ENCODE measurements at regions not wholly inside any gene's neighbourhood (a gene's known extent, or its start where the extent isn't known, plus 50 kb on each side); places are given as distances from the start of the nearest gene placed in this dataset.
A peak's percentile ranks its signal among the peaks of the same experiment; 100 is the strongest.
"Not testable (repeated sequence)": the region's sequence is repeated elsewhere in the genome, so short reads cannot be mapped to it uniquely, and the experiment has no call there.

- intact Hi-C loops (cut with DNase I): no loop called here
- no peaks in the 10 kb centered on the region for H3K9me3 ChIP-seq (replicated peaks in 1 of 3)
- H3K27ac ChIP-seq: no peak overlapping the region
- WGBS, 4 donors: 36 to 54% (median 52%) methylated on average over 2 of the region's 2 CpGs
- DNase-seq: no peak
- no peak overlapping the region for H3K4me3 ChIP-seq
- H3K4me1 ChIP-seq (replicated peaks in 1 of 2): no peaks in the 10 kb centered on the region
- H3K36me3 ChIP-seq (replicated peaks in 1 of 2): no peaks in the 10 kb centered on the region
- TF ChIP-seq POLR2A (IDR thresholded peaks at IDR 0.05) (no peak), CTCF (IDR thresholded peaks at IDR 0.05) (no peak)
- no peaks in the 10 kb centered on the region for H3K27me3 ChIP-seq
These were observed 694.1 kb upstream of the MMS22L start for GRCh38 chr6:97977084-97977483.

GRCh38 chr6:97978855-97979271 is 695.8 kb upstream of the MMS22L start:
- no peak overlapping the region for H3K4me3 ChIP-seq
- H3K27ac ChIP-seq: no peak overlapping the region
- H3K9me3 ChIP-seq (replicated peaks in 1 of 3): no peaks in the 10 kb centered on the region
- H3K4me1 ChIP-seq (replicated peaks in 1 of 2): no peaks in the 10 kb centered on the region
- no peaks in the 10 kb centered on the region for H3K36me3 ChIP-seq (replicated peaks in 1 of 2)
- WGBS, 4 donors: 74 to 80% (median 76%) methylated on average over 10 to 15 of the region's 15 CpGs
- no peaks in the 10 kb centered on the region for H3K27me3 ChIP-seq
- DNase-seq: peak in 2 of 7 donors; percentile 9 to 14
- no peak for TF ChIP-seq POLR2A (IDR thresholded peaks at IDR 0.05)
- no peak for TF ChIP-seq CTCF (IDR thresholded peaks at IDR 0.05)
- intact Hi-C loops (cut with DNase I): no loop called here

- H3K27ac ChIP-seq; intact Hi-C loops (cut with DNase I); H3K9me3 ChIP-seq (replicated peaks in 1 of 3); H3K27me3 ChIP-seq; DNase-seq; H3K4me3 ChIP-seq; H3K36me3 ChIP-seq (replicated peaks in 1 of 2); H3K4me1 ChIP-seq (replicated peaks in 1 of 2): not testable (repeated sequence)
- 80 to 89% (median 86%) methylated on average over 16 of the region's 16 CpGs for WGBS, 4 donors
These were observed 696.3 kb upstream of the MMS22L start for GRCh38 chr6:97979285-97979684.

- Histone ChIP-seq H3K4me3 (no peak overlapping the region), H3K9me3 (replicated peaks in 1 of 3) (no peaks in the 10 kb centered on the region), H3K27ac (no peak overlapping the region), H3K27me3 (no peaks in the 10 kb centered on the region), H3K4me1 (replicated peaks in 1 of 2) (no peaks in the 10 kb centered on the region), H3K36me3 (replicated peaks in 1 of 2) (no peaks in the 10 kb centered on the region)
- TF ChIP-seq POLR2A (IDR thresholded peaks at IDR 0.05): no peak
- no peak for TF ChIP-seq CTCF (IDR thresholded peaks at IDR 0.05)
- 30 to 48% (median 38%) methylated on average over 1 of the region's 1 CpG for WGBS, 4 donors
- intact Hi-C loops (cut with DNase I): no loop called here
- no peak for DNase-seq
These were observed 706.4 kb upstream of the MMS22L start for GRCh38 chr6:97989451-97989850.

- TF ChIP-seq POLR2A (IDR thresholded peaks at IDR 0.05) (no peak), CTCF (IDR thresholded peaks at IDR 0.05) (no peak)
- intact Hi-C loops (cut with DNase I): no loop called here
- Histone ChIP-seq H3K4me3 (no peak overlapping the region), H3K36me3 (replicated peaks in 1 of 2) (no peaks in the 10 kb centered on the region), H3K4me1 (replicated peaks in 1 of 2) (no peaks in the 10 kb centered on the region), H3K27me3 (no peaks in the 10 kb centered on the region), H3K9me3 (replicated peaks in 1 of 3) (no peaks in the 10 kb centered on the region), H3K27ac (no peak overlapping the region)
- DNase-seq: no peak
These were observed 712.1 kb upstream of the MMS22L start for GRCh38 chr6:97995158-97995557.
